ENCODE measurements at regions not wholly inside any gene's neighbourhood (a gene's known extent, or its start where the extent isn't known, plus 50 kb on each side); places are given as distances from the start of the nearest gene placed in this dataset.
"Not testable (repeated sequence)": the region's sequence is repeated elsewhere in the genome, so short reads cannot be mapped to it uniquely, and the experiment has no call there.

- H3K9ac ChIP-seq (ENCODE audit: insufficient read length): no peak overlapping the region
- H3K9me3 ChIP-seq (ENCODE audit: low read depth, low read length): no peaks in the 10 kb centered on the region
- no peak for DNase-seq (ENCODE audit: low read depth, low spot score)
- no peak overlapping the region for H3K4me3 ChIP-seq
- no peak for TF ChIP-seq POLR2AphosphoS5 (IDR thresholded peaks at IDR 0.05; ENCODE audit: borderline replicate concordance, low read depth, low read length)
- TF ChIP-seq EZH2 (IDR thresholded peaks at IDR 0.05): no peak
- TF ChIP-seq FOXP2 (optimal IDR thresholded peaks at IDR 0.05; ENCODE audit: control extremely low read depth, extremely low read length, insufficient read depth): no peak
- no peaks in the 10 kb centered on the region for H3K36me3 ChIP-seq (ENCODE audit: insufficient read depth, low read length)
- no peak overlapping the region for H3K27ac ChIP-seq
These were observed 281.1 kb downstream of the NKX6-1 start for GRCh38 chr4:84218031-84218430.

GRCh38 chr4:84215217-84215616 lies 283.9 kb downstream of the NKX6-1 start:
- no peaks in the 10 kb centered on the region for H3K36me3 ChIP-seq (ENCODE audit: insufficient read depth, low read length)
- no peak overlapping the region for H3K4me3 ChIP-seq
- no peak overlapping the region for H3K27ac ChIP-seq
- no peak for DNase-seq (ENCODE audit: low read depth, low spot score)
- no peaks in the 10 kb centered on the region for H3K9me3 ChIP-seq (ENCODE audit: low read depth, low read length)
- TF ChIP-seq EZH2 (IDR thresholded peaks at IDR 0.05) (no peak), POLR2AphosphoS5 (IDR thresholded peaks at IDR 0.05; ENCODE audit: borderline replicate concordance, low read depth, low read length) (no peak), FOXP2 (optimal IDR thresholded peaks at IDR 0.05; ENCODE audit: control extremely low read depth, extremely low read length, insufficient read depth) (no peak)
- no peak overlapping the region for H3K9ac ChIP-seq (ENCODE audit: insufficient read length)

GRCh38 chr4:84206226-84206625 lies 292.9 kb downstream of the NKX6-1 start:
- not testable (repeated sequence) for DNase-seq (ENCODE audit: low read depth, low spot score); H3K9me3 ChIP-seq (ENCODE audit: low read depth, low read length); H3K9ac ChIP-seq (ENCODE audit: insufficient read length); H3K36me3 ChIP-seq (ENCODE audit: insufficient read depth, low read length); H3K27ac ChIP-seq; H3K4me3 ChIP-seq

GRCh38 chr4:84189144-84189543 lies 309.9 kb downstream of the NKX6-1 start:
- Histone ChIP-seq H3K36me3 (ENCODE audit: insufficient read depth, low read length) (no peaks in the 10 kb centered on the region), H3K9ac (ENCODE audit: insufficient read length) (no peak overlapping the region), H3K9me3 (ENCODE audit: low read depth, low read length) (no peaks in the 10 kb centered on the region), H3K27ac (no peak overlapping the region), H3K4me3 (no peak overlapping the region)
- DNase-seq (ENCODE audit: low read depth, low spot score): no peak
- no peak for TF ChIP-seq POLR2AphosphoS5 (IDR thresholded peaks at IDR 0.05; ENCODE audit: borderline replicate concordance, low read depth, low read length)
- no peak for TF ChIP-seq FOXP2 (optimal IDR thresholded peaks at IDR 0.05; ENCODE audit: control extremely low read depth, extremely low read length, insufficient read depth)
- no peak for TF ChIP-seq EZH2 (IDR thresholded peaks at IDR 0.05)

GRCh38 chr4:84179409-84179808 lies 319.7 kb downstream of the NKX6-1 start:
- no peak for DNase-seq (ENCODE audit: low read depth, low spot score)
- H3K4me3 ChIP-seq: no peak overlapping the region
- no peaks in the 10 kb centered on the region for H3K36me3 ChIP-seq (ENCODE audit: insufficient read depth, low read length)
- no peaks in the 10 kb centered on the region for H3K9me3 ChIP-seq (ENCODE audit: low read depth, low read length)
- H3K27ac ChIP-seq: no peak overlapping the region
- H3K9ac ChIP-seq (ENCODE audit: insufficient read length): no peak overlapping the region
- TF ChIP-seq POLR2AphosphoS5 (IDR thresholded peaks at IDR 0.05; ENCODE audit: borderline replicate concordance, low read depth, low read length) (no peak), EZH2 (IDR thresholded peaks at IDR 0.05) (no peak), FOXP2 (optimal IDR thresholded peaks at IDR 0.05; ENCODE audit: control extremely low read depth, extremely low read length, insufficient read depth) (no peak)

GRCh38 chr4:84177831-84178542 lies 321.1 kb downstream of the NKX6-1 start:
- H3K9ac ChIP-seq (ENCODE audit: insufficient read length): no peak overlapping the region
- no peak for DNase-seq (ENCODE audit: low read depth, low spot score)
- TF ChIP-seq EZH2 (IDR thresholded peaks at IDR 0.05) (no peak), POLR2AphosphoS5 (IDR thresholded peaks at IDR 0.05; ENCODE audit: borderline replicate concordance, low read depth, low read length) (no peak), FOXP2 (optimal IDR thresholded peaks at IDR 0.05; ENCODE audit: control extremely low read depth, extremely low read length, insufficient read depth) (no peak)
- no peak overlapping the region for H3K27ac ChIP-seq
- H3K9me3 ChIP-seq (ENCODE audit: low read depth, low read length): no peaks in the 10 kb centered on the region
- H3K36me3 ChIP-seq (ENCODE audit: insufficient read depth, low read length): no peaks in the 10 kb centered on the region
- H3K4me3 ChIP-seq: no peak overlapping the region

GRCh38 chr4:84176016-84176415 lies 323.1 kb downstream of the NKX6-1 start:
- TF ChIP-seq EZH2 (IDR thresholded peaks at IDR 0.05): no peak
- no peak for TF ChIP-seq POLR2AphosphoS5 (IDR thresholded peaks at IDR 0.05; ENCODE audit: borderline replicate concordance, low read depth, low read length)
- no peak for TF ChIP-seq FOXP2 (optimal IDR thresholded peaks at IDR 0.05; ENCODE audit: control extremely low read depth, extremely low read length, insufficient read depth)
- H3K4me3 ChIP-seq: no peak overlapping the region

GRCh38 chr4:84171871-84172270 lies 327.2 kb downstream of the NKX6-1 start:
- no peak overlapping the region for H3K4me3 ChIP-seq
- TF ChIP-seq FOXP2 (optimal IDR thresholded peaks at IDR 0.05; ENCODE audit: control extremely low read depth, extremely low read length, insufficient read depth) (no peak), EZH2 (IDR thresholded peaks at IDR 0.05) (no peak), POLR2AphosphoS5 (IDR thresholded peaks at IDR 0.05; ENCODE audit: borderline replicate concordance, low read depth, low read length) (no peak)
- no peak overlapping the region for H3K27ac ChIP-seq
- no peaks in the 10 kb centered on the region for H3K36me3 ChIP-seq (ENCODE audit: insufficient read depth, low read length)
- no peaks in the 10 kb centered on the region for H3K9me3 ChIP-seq (ENCODE audit: low read depth, low read length)
- no peak overlapping the region for H3K9ac ChIP-seq (ENCODE audit: insufficient read length)
- no peak for DNase-seq (ENCODE audit: low read depth, low spot score)

More at GRCh38 chr4:84176016-84176415, 323.1 kb downstream of the NKX6-1 start:
- Histone ChIP-seq H3K9me3 (ENCODE audit: low read depth, low read length) (no peaks in the 10 kb centered on the region), H3K27ac (no peak overlapping the region), H3K36me3 (ENCODE audit: insufficient read depth, low read length) (no peaks in the 10 kb centered on the region), H3K9ac (ENCODE audit: insufficient read length) (no peak overlapping the region)
- DNase-seq (ENCODE audit: low read depth, low spot score): no peak

GRCh38 chr4:84167564-84167963 lies 331.5 kb downstream of the NKX6-1 start:
- Histone ChIP-seq H3K27ac (no peak overlapping the region), H3K4me3 (no peak overlapping the region), H3K9ac (ENCODE audit: insufficient read length) (no peak overlapping the region), H3K36me3 (ENCODE audit: insufficient read depth, low read length) (no peaks in the 10 kb centered on the region), H3K9me3 (ENCODE audit: low read depth, low read length) (no peaks in the 10 kb centered on the region)
- TF ChIP-seq EZH2 (IDR thresholded peaks at IDR 0.05) (no peak), POLR2AphosphoS5 (IDR thresholded peaks at IDR 0.05; ENCODE audit: borderline replicate concordance, low read depth, low read length) (no peak), FOXP2 (optimal IDR thresholded peaks at IDR 0.05; ENCODE audit: control extremely low read depth, extremely low read length, insufficient read depth) (no peak)
- DNase-seq (ENCODE audit: low read depth, low spot score): no peak
